ENCODE measurements at regions not wholly inside any gene's neighbourhood (a gene's known extent, or its start where the extent isn't known, plus 50 kb on each side); places are given as distances from the start of the nearest gene placed in this dataset.

- TF ChIP-seq POLR2A (IDR thresholded peaks at IDR 0.05) (no peak), CTCF (IDR thresholded peaks at IDR 0.05) (no peak)
Measured at GRCh38 chr2:126827371-126827770, 71.3 kb upstream of the TEX51 start.

All from right lobe of liver (tissue), 4 donors.